ENCODE measurements at regions not wholly inside any gene's neighbourhood (a gene's known extent, or its start where the extent isn't known, plus 50 kb on each side); places are given as distances from the start of the nearest gene placed in this dataset.

DNA sequence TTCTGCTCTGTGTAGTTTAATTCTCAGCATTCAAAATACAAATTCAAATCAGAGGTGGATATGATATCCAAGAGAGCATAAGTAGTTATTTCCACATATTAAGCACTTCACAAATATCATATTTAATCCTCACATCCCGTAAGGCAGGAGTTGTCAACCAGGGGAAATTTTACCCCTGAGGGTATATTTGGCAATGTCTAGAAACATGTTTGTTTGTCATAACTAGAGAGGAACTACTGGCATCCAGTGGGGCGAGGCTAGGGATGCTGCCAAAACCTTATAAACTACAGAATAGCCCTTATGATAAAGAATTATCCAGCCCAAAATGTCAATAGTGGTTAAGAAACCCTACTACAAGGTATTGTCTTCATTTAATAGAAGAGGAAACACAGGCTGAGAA, 619.4 kb downstream of the SLCO4C1 start:
- TF ChIP-seq, protein P1, sequence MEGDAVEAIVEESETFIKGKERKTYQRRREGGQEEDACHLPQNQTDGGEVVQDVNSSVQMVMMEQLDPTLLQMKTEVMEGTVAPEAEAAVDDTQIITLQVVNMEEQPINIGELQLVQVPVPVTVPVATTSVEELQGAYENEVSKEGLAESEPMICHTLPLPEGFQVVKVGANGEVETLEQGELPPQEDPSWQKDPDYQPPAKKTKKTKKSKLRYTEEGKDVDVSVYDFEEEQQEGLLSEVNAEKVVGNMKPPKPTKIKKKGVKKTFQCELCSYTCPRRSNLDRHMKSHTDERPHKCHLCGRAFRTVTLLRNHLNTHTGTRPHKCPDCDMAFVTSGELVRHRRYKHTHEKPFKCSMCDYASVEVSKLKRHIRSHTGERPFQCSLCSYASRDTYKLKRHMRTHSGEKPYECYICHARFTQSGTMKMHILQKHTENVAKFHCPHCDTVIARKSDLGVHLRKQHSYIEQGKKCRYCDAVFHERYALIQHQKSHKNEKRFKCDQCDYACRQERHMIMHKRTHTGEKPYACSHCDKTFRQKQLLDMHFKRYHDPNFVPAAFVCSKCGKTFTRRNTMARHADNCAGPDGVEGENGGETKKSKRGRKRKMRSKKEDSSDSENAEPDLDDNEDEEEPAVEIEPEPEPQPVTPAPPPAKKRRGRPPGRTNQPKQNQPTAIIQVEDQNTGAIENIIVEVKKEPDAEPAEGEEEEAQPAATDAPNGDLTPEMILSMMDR (IDR thresholded peaks at IDR 0.05), result no peak
- TF ChIP-seq POLR2A (IDR thresholded peaks at IDR 0.05), result no peak

Measured in testis (tissue), 2 donors.